Trophoblast cell (in vitro differentiated cells and primary cell): ENCODE measurements at regions not wholly inside any gene's neighbourhood (a gene's known extent, or its start where the extent isn't known, plus 50 kb on each side); places are given as distances from the start of the nearest gene placed in this dataset.
"Not testable (repeated sequence)": the region's sequence is repeated elsewhere in the genome, so short reads cannot be mapped to it uniquely, and the experiment has no call there.

Source experiments
- DNase-seq, 2 donors: peaks; one replicate each; pipeline ENCODE4 v3.0.0-alpha.2; 2016
- H2AFZ ChIP-seq: 2 replicates; pipeline ENCODE4 v1.6.1; 2013; ENCODE audit warnings: low read length, moderate library complexity, mild to moderate bottlenecking; ENCODE audit not compliant: insufficient read depth, poor library complexity
- H2AK5ac ChIP-seq: 2 replicates; pipeline ENCODE4 v1.6.1; 2013; ENCODE audit warnings: mild to moderate bottlenecking, low read length
- H2BK120ac ChIP-seq: 2 replicates; pipeline ENCODE4 v1.6.1; 2013; ENCODE audit warnings: low read length, mild to moderate bottlenecking, moderate library complexity; ENCODE audit not compliant: insufficient read depth, poor library complexity
- H2BK12ac ChIP-seq: 2 replicates; pipeline ENCODE4 v1.6.1; 2013; ENCODE audit warnings: mild to moderate bottlenecking, low read length, moderate library complexity
- H2BK5ac ChIP-seq: 2 replicates; pipeline ENCODE4 v1.6.1; 2013; ENCODE audit warnings: low read length, low read depth, moderate library complexity, mild to moderate bottlenecking; ENCODE audit not compliant: poor library complexity
- H3K14ac ChIP-seq: 2 replicates; pipeline ENCODE4 v1.6.1; 2013; ENCODE audit warnings: mild to moderate bottlenecking, low read length
- H3K18ac ChIP-seq: 2 replicates; pipeline ENCODE4 v1.6.1; 2013; ENCODE audit warnings: mild to moderate bottlenecking, low read length
- H3K23ac ChIP-seq: 2 replicates; pipeline ENCODE4 v1.6.1; 2013; ENCODE audit warnings: low read length
- H3K27ac ChIP-seq: 2 replicates; pipeline ENCODE4 v1.5.1; 2013; ENCODE audit warnings: low read depth, mild to moderate bottlenecking, inconsistent platforms, low read length, moderate library complexity
- H3K27me3 ChIP-seq: 2 replicates; pipeline ENCODE4 v1.6.1; 2013; ENCODE audit warnings: inconsistent platforms, mild to moderate bottlenecking, low read length, moderate library complexity; ENCODE audit not compliant: insufficient read depth
- H3K36me3 ChIP-seq, 2 experiments: 1 replicate in 1 of 2; 2 replicates in 1 of 2; pipeline ENCODE4 v1.6.1; 2013; ENCODE audit warnings: low read length in 2 of 2, mild to moderate bottlenecking in 2 of 2, moderate library complexity in 1 of 2; ENCODE audit not compliant: insufficient read depth in 2 of 2, control insufficient read depth in 1 of 2
- H3K4ac ChIP-seq: 2 replicates; pipeline ENCODE4 v1.6.1; 2013; ENCODE audit warnings: low read depth, mild to moderate bottlenecking, low read length, moderate library complexity
- H3K4me1 ChIP-seq, 2 experiments: 1 replicate in 1 of 2; 2 replicates in 1 of 2; pipeline ENCODE4 v1.6.1; 2013; ENCODE audit warnings: low read length in 2 of 2, mild to moderate bottlenecking in 2 of 2, moderate library complexity in 1 of 2; ENCODE audit not compliant: insufficient read depth in 2 of 2, control insufficient read depth in 1 of 2
- H3K4me2 ChIP-seq: 2 replicates; pipeline ENCODE4 v1.6.1; 2013; ENCODE audit warnings: inconsistent platforms, mild to moderate bottlenecking, low read length, moderate library complexity
- H3K4me3 ChIP-seq: 2 replicates; pipeline ENCODE4 v1.5.1; 2013; ENCODE audit warnings: mild to moderate bottlenecking, low read depth, low read length, inconsistent platforms
- H3K79me1 ChIP-seq: one replicate; pipeline ENCODE4 v1.6.1; 2013; ENCODE audit warnings: low read length
- H3K79me2 ChIP-seq: 2 replicates; pipeline ENCODE4 v1.6.1; 2013; ENCODE audit warnings: low read length, mild to moderate bottlenecking; ENCODE audit not compliant: control insufficient read depth, insufficient read depth, poor library complexity
- H3K9ac ChIP-seq: 2 replicates; pipeline ENCODE4 v1.6.1; 2013; ENCODE audit warnings: mild to moderate bottlenecking, low read length
- H3K9me3 ChIP-seq: 2 replicates; pipeline ENCODE4 v1.6.1; 2013; ENCODE audit warnings: low read depth, mild to moderate bottlenecking, control low read depth, inconsistent platforms, low read length; ENCODE audit not compliant: insufficient read depth
- H4K12ac ChIP-seq: 2 replicates; pipeline ENCODE4 v1.6.1; 2013; ENCODE audit warnings: low read depth, mild to moderate bottlenecking, low read length, moderate library complexity
- H4K8ac ChIP-seq: 2 replicates; pipeline ENCODE4 v1.6.1; 2013; ENCODE audit warnings: low read depth, mild to moderate bottlenecking, low read length, moderate library complexity
- H4K91ac ChIP-seq: one replicate; pipeline ENCODE4 v1.6.1; 2013; ENCODE audit warnings: low read depth, mild to moderate bottlenecking, low read length, moderate library complexity
- WGBS: extraction: QIAGEN DNeasy Blood & Tissue Kit; methylation state at CpG from one replicate; pipeline ENCODE4 v1.1.7; 2013; ENCODE audit warnings: missing lambda C conversion rate; ENCODE audit not compliant: insufficient read length, insufficient coverage; ENCODE audit errors: extremely low coverage; 5-methylcytosine and 5-hydroxymethylcytosine counted together

- not testable (repeated sequence) for H3K36me3 ChIP-seq, H4K12ac ChIP-seq, H3K14ac ChIP-seq, H3K9me3 ChIP-seq, H3K27me3 ChIP-seq, DNase-seq, H3K27ac ChIP-seq, H3K79me2 ChIP-seq, H3K4me1 ChIP-seq, H2AFZ ChIP-seq, H2BK12ac ChIP-seq, H3K4me3 ChIP-seq, H3K23ac ChIP-seq, H4K8ac ChIP-seq, H3K18ac ChIP-seq, H3K4me2 ChIP-seq, H2BK120ac ChIP-seq, H3K4ac ChIP-seq, H4K91ac ChIP-seq, H2BK5ac ChIP-seq, H3K79me1 ChIP-seq, H2AK5ac ChIP-seq, H3K9ac ChIP-seq
- no CpG with 5 or more reads among the region's 3 CpGs for WGBS
These were observed 139.3 kb upstream of the PLGLB2 start for GRCh38 chr2:87608377-87609166.

- not testable (repeated sequence) for H2BK120ac ChIP-seq, H3K36me3 ChIP-seq, DNase-seq, H3K14ac ChIP-seq, H3K4me1 ChIP-seq, H3K79me1 ChIP-seq, H3K4me3 ChIP-seq, H2BK5ac ChIP-seq, H3K4me2 ChIP-seq, H2AFZ ChIP-seq, H2AK5ac ChIP-seq, H3K4ac ChIP-seq, H4K8ac ChIP-seq, H4K91ac ChIP-seq, H3K27me3 ChIP-seq, H3K27ac ChIP-seq, H3K9me3 ChIP-seq, H2BK12ac ChIP-seq, H3K9ac ChIP-seq, H3K23ac ChIP-seq, H3K18ac ChIP-seq, H4K12ac ChIP-seq, H3K79me2 ChIP-seq
- WGBS: no CpG with 5 or more reads among the region's 1 CpG
These were observed 136.9 kb upstream of the PLGLB2 start for GRCh38 chr2:87610974-87611373.

- H3K27me3 ChIP-seq, H3K4me1 ChIP-seq, H2BK120ac ChIP-seq, DNase-seq, H3K36me3 ChIP-seq, H3K79me1 ChIP-seq, H2AK5ac ChIP-seq, H3K79me2 ChIP-seq, H3K9ac ChIP-seq, H3K18ac ChIP-seq, H3K4me2 ChIP-seq, H3K14ac ChIP-seq, H2AFZ ChIP-seq, H3K4ac ChIP-seq, H3K9me3 ChIP-seq, H3K27ac ChIP-seq, H4K12ac ChIP-seq, H4K8ac ChIP-seq, H2BK12ac ChIP-seq, H2BK5ac ChIP-seq, H3K4me3 ChIP-seq, H3K23ac ChIP-seq, H4K91ac ChIP-seq: not testable (repeated sequence)
- WGBS: no CpG with 5 or more reads among the region's 4 CpGs
These were observed 136.5 kb upstream of the PLGLB2 start for GRCh38 chr2:87611416-87611815.

GRCh38 chr2:87611956-87612355 is 135.9 kb upstream of the PLGLB2 start:
- H4K8ac ChIP-seq, H3K9ac ChIP-seq, H2BK12ac ChIP-seq, H3K27me3 ChIP-seq, H3K18ac ChIP-seq, H3K23ac ChIP-seq, H2AK5ac ChIP-seq, H3K4me1 ChIP-seq, H3K27ac ChIP-seq, H2BK5ac ChIP-seq, H3K4me2 ChIP-seq, H3K4me3 ChIP-seq, H3K14ac ChIP-seq, DNase-seq, H4K91ac ChIP-seq, H2AFZ ChIP-seq, H3K79me1 ChIP-seq, H3K9me3 ChIP-seq, H2BK120ac ChIP-seq, H3K79me2 ChIP-seq, H3K4ac ChIP-seq, H3K36me3 ChIP-seq, H4K12ac ChIP-seq: not testable (repeated sequence)
- WGBS: no CpG with 5 or more reads among the region's 2 CpGs
